Gastrocnemius medialis (tissue), 4 donors: ENCODE measurements at regions not wholly inside any gene's neighbourhood (a gene's known extent, or its start where the extent isn't known, plus 50 kb on each side); places are given as distances from the start of the nearest gene placed in this dataset.

Experiments
- POLR2A ChIP-seq, 2 donors: fragments of 450-650 bp; IDR thresholded peaks; one replicate each; pipeline ENCODE4 v1.6.1; 2017; ENCODE audit warnings: antibody characterized with exemption in 2 of 2, mild to moderate bottlenecking in 2 of 2, moderate library complexity in 2 of 2
- TF ChIP-seq, protein P1 (sequence below), 5 experiments: fragments of 450-650 bp in 3 of 5; fragments of 200-600 bp in 2 of 5; sonication (generic) in 2 of 5; IDR thresholded peaks in 4 of 5; conservative IDR thresholded peaks in 1 of 5; 1 replicate in 4 of 5; 2 replicates in 1 of 5; pipeline ENCODE4 v1.5.1; 2016 to 2019; ENCODE audit warnings: antibody characterized with exemption in 5 of 5, mild to moderate bottlenecking in 3 of 5, moderate library complexity in 3 of 5

DNA sequence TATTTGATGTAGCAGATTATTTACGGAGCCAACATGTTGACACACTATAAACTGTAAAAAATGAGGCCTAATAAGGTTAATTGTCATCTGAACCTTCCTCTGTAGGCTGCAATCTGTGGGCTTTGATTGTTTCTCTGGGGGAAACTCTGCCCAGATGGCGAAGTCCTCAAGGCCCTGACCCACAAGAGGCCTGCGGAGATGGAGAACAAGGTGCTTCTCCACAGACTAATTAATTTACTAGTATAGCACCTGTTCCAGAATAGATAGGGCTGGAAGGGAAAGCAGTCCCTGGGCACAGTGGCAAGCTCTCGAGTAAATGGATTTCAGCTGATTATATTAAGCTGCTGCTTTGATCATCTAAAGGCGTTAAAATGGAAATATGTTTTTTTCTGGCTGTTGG lies 338.8 kb upstream of the DNAJC19 start:
- TF ChIP-seq, protein P1, sequence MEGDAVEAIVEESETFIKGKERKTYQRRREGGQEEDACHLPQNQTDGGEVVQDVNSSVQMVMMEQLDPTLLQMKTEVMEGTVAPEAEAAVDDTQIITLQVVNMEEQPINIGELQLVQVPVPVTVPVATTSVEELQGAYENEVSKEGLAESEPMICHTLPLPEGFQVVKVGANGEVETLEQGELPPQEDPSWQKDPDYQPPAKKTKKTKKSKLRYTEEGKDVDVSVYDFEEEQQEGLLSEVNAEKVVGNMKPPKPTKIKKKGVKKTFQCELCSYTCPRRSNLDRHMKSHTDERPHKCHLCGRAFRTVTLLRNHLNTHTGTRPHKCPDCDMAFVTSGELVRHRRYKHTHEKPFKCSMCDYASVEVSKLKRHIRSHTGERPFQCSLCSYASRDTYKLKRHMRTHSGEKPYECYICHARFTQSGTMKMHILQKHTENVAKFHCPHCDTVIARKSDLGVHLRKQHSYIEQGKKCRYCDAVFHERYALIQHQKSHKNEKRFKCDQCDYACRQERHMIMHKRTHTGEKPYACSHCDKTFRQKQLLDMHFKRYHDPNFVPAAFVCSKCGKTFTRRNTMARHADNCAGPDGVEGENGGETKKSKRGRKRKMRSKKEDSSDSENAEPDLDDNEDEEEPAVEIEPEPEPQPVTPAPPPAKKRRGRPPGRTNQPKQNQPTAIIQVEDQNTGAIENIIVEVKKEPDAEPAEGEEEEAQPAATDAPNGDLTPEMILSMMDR (IDR thresholded peaks at IDR 0.05 in 4 of 5, conservative IDR thresholded peaks at IDR 0.05 in 1 of 5): no peak
- TF ChIP-seq POLR2A (IDR thresholded peaks at IDR 0.05): no peak
